HFF-Myc (cell line): ENCODE measurements at regions not wholly inside any gene's neighbourhood (a gene's known extent, or its start where the extent isn't known, plus 50 kb on each side); places are given as distances from the start of the nearest gene placed in this dataset.
A peak's percentile ranks its signal among the peaks of the same experiment; 100 is the strongest.

Experiments
- DNase-seq: peaks from one replicate; pipeline ENCODE4 v3.0.0-alpha.2; 2011; ENCODE audit warnings: low read depth; ENCODE audit errors: extremely low read depth
- H3K4me3 ChIP-seq: replicated peaks from 2 replicates; pipeline ENCODE4 v1.5.1; 2011; ENCODE audit warnings: low read depth, mild to moderate bottlenecking, control low read depth, low read length
- TF ChIP-seq, protein P1 (sequence below): IDR thresholded peaks from 2 replicates; pipeline ENCODE4 v1.5.1; 2012; ENCODE audit warnings: mild to moderate bottlenecking, low read depth, low read length, control low read depth; ENCODE audit errors: missing control alignments

DNA sequence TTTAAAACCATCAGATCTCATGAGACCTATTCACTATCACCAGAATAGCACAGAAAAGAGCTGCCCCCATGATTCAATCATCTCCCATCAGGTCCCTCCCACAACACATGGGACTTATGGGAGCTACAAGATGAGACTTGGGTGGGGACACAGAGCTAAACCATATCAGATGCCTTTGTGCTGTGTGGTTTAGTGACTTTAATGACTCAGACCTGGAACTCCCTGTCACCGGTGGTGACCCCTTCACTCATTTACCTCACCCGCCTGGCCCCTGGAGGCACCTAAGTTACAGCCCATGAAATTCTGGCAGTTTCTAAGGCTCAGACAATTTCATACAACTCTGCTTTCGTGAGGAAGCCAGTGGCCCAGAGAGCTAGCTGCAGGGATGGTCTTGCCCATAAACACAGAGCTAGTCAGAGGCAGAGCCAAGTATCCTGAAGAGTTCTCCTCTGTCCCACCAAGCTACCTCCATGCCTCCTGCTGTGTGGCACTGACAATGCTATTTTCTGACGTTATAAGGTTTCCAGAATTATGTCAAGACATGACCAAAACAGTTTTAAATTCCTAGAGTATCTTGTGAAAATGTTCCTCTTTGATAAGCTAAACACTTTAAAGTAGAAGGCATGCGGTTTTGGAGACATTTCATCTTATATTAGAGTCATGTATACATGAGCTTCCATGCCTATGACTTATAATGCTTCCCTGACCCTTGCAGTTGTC lies 231.1 kb upstream of the IL12A start:
- H3K4me3 ChIP-seq = no peak overlapping the region
- TF ChIP-seq, protein P1, sequence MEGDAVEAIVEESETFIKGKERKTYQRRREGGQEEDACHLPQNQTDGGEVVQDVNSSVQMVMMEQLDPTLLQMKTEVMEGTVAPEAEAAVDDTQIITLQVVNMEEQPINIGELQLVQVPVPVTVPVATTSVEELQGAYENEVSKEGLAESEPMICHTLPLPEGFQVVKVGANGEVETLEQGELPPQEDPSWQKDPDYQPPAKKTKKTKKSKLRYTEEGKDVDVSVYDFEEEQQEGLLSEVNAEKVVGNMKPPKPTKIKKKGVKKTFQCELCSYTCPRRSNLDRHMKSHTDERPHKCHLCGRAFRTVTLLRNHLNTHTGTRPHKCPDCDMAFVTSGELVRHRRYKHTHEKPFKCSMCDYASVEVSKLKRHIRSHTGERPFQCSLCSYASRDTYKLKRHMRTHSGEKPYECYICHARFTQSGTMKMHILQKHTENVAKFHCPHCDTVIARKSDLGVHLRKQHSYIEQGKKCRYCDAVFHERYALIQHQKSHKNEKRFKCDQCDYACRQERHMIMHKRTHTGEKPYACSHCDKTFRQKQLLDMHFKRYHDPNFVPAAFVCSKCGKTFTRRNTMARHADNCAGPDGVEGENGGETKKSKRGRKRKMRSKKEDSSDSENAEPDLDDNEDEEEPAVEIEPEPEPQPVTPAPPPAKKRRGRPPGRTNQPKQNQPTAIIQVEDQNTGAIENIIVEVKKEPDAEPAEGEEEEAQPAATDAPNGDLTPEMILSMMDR = no peak
- no peak for DNase-seq

DNA sequence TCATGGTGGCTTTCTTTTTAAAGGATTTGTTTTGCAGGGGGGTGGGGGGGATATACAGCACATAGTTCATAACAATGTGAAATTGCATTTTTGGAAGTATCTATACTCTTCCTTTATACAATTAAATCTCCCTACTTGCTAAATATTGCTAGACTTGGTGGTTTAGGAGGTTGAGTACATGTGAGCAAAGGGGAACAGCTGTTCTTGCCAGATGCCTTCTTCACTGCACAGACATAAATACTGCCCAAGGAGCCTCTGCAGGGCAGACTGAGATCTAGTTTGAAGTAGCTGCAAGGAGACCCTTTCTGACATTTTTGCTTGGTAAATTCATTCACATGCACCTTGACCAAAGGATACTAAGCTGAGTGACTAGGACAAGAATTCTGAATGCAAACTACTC lies 228.6 kb upstream of the IL12A start:
- TF ChIP-seq, protein P1 = no peak
- no peak overlapping the region for H3K4me3 ChIP-seq
- DNase-seq = no peak

DNA sequence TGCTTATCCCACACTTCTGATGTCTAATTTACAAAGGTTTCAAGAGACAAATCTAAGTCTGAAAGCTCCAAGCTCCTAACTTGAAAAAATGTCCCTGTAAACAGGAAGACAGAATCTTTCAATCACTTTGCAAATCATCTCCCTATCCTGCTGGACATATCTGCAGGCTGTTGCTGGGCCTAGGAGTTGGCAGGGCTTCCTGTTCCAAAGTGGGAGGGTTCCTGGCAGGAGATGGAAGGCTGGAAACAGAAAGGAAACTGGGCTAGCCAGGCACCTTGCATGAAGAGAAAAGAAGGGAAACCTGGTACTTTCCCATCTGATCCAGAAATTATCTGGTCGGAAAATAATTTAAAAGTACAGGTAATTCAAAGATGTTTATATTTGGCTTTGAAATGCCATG lies 227.3 kb upstream of the IL12A start:
- TF ChIP-seq, protein P1 = no peak
- no peak for DNase-seq
- H3K4me3 ChIP-seq = peak overlapping the region; percentile 80; the same call in 1 of the 2 replicates

DNA sequence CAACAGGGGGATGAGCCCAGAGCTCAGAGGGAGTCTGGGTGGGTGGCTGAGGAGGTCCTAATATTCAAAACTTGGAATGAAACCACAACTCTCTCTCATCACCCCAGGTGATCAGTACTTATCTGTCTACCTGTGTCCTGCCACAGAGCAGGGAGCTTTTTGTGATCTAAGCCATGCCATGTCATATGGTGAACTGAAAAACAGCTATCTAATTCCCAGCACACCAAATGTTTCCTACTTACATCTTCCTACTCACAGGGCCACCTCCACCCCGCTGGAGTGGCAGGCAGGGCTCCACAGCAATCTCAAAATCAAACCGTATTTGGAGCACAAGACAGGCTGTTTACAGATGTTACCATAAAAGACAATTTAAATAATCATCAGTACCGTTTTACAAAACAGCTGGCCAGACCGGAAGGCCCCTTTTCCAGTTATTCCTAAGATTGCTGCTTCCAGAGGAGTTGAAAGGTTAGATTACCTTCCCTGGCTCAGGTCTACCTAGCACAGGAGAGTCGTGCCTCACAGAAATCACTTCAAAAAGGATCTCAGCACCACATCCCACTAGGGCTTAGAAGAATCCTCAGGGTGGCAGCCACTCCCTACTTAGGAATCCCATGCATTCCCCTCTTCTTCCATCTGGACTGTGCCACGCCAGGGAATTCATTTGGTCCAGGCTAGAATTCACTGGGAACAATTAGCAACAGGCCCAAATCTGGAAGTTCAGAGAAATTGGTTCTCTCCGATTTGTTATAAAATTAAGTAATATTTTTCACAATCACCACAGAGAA lies 226.6 kb upstream of the IL12A start:
- TF ChIP-seq, protein P1 = no peak
- H3K4me3 ChIP-seq = peak overlapping the region; percentile 80
- no peak for DNase-seq

DNA sequence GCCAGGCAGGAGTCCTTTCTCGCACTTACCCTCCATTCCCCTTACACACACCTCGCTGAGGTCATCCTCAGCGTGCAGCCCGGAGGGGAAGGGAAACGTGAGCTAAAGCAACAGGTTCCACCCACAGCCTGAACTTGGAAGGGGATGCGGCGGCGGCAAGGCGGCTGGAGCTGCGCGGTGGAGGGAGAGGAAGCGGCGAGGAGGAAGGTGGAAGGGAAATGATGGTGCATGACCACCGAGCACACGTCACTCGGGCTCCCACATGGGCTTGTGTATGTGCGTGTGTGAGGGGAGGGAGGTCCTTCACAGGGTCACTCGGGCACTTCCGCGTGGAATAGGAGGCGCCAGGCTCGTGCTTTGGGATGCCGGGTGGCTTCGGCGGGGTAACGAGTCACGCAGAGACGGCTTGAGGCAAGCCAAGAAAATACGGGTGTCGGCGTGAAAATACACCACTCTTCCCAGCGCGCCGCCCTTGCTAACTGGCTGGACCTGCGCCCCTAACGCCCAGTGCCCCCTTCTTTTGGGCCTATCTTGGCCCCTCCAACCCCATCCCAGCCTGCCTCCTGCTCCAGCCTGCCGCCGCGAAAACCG lies 225.5 kb upstream of the IL12A start:
- TF ChIP-seq, protein P1 = no peak
- H3K4me3 ChIP-seq = peak overlapping the region; percentile 80
- DNase-seq = peak; percentile 62

DNA sequence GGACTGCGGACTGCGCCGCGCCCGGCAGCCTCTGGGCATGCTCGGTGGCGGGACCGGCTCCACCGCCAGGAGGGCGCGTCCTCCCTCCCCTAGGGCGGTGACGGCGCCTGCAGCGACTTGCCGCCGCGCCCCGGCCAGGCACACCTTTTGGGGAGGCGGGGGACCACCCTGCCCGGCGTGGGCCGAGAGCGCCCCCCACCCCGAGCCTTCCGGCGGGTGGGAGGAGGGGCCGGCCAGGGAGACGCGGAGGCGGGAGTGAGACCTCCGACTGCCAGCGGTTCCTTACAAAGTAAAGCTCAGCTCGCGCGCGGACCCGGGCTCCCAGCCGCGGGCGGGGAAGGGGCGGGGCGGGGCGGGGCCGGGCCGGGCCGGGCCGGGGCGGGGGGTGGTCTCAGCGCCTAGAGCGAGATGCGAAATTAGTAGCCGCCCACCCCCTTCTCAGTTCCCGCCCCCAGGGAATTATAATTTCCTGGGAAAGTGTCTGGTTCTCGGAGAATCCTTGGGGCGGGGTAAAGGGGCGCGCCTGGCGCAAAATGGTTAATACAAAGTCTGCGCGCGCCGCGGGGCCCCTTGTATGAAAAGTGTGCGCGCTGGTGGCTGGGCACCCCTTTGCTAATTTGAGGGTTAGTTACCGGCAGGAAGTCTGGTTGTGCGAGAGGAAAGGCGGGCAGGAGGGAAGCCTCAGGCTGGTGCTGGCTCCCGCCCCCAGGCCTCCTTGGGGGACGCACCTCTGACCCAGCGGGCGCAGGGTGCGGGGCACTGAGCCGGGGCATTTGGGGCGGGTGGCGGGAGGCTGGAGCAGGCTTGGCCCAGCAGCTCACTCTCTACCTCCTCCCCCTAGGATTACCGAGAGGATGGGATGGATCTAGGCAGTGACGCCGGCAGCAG lies 224.8 kb upstream of the IL12A start:
- peak overlapping the region; percentile 80 for H3K4me3 ChIP-seq
- TF ChIP-seq, protein P1 = no peak
- peak; percentile 67 for DNase-seq
